GM18951 (cell line): ENCODE measurements at regions not wholly inside any gene's neighbourhood (a gene's known extent, or its start where the extent isn't known, plus 50 kb on each side); places are given as distances from the start of the nearest gene placed in this dataset.

Experiments used
- POLR2A ChIP-seq: IDR thresholded peaks from 4 replicates; pipeline ENCODE4 v1.6.1; 2011; ENCODE audit warnings: mild to moderate bottlenecking; ENCODE audit not compliant: insufficient read length, insufficient read depth; ENCODE audit errors: extremely low read depth
- in situ Hi-C: fragments of 300-500 bp; cut with MboI; formaldehyde crosslinking; loops from one replicate; pipeline ENCODE4 v1.12.0; 2022; ENCODE audit warnings: low sequenced_read_pairs, mixed read lengths, inconsistent platforms; ENCODE audit not compliant: unreplicated experiment

- TF ChIP-seq POLR2A, result no peak
- in situ Hi-C loops, result no loop called here
Measured at GRCh38 chr15:81766829-81767475, 278.9 kb downstream of the MEX3B start.

GRCh38 chr15:81765816-81766215 is 280.0 kb downstream of the MEX3B start:
- no peak for TF ChIP-seq POLR2A
- in situ Hi-C loops, result no loop called here

GRCh38 chr15:81763304-81763703 is 282.5 kb downstream of the MEX3B start:
- in situ Hi-C loops, result no loop called here

GRCh38 chr15:81760686-81761085 is 285.1 kb downstream of the MEX3B start:
- in situ Hi-C loops, result no loop called here
- TF ChIP-seq POLR2A, result no peak

More at GRCh38 chr15:81763304-81763703, 282.5 kb downstream of the MEX3B start:
- no peak for TF ChIP-seq POLR2A

GRCh38 chr15:81758818-81759284 is 287.0 kb downstream of the MEX3B start:
- no peak for TF ChIP-seq POLR2A
- in situ Hi-C loops, result no loop called here

- in situ Hi-C loops, result no loop called here
- no peak for TF ChIP-seq POLR2A
Measured at GRCh38 chr15:81755626-81756025, 290.2 kb downstream of the MEX3B start.

- in situ Hi-C loops, result no loop called here
Measured at GRCh38 chr15:81754078-81754477, 291.7 kb downstream of the MEX3B start.

GRCh38 chr15:81752974-81753373 is 292.8 kb downstream of the MEX3B start:
- in situ Hi-C loops, result no loop called here
- TF ChIP-seq POLR2A, result no peak

More at GRCh38 chr15:81754078-81754477, 291.7 kb downstream of the MEX3B start:
- no peak for TF ChIP-seq POLR2A

- in situ Hi-C loops, result no loop called here
- TF ChIP-seq POLR2A, result no peak
Measured at GRCh38 chr15:81752546-81752942, 293.3 kb downstream of the MEX3B start.

GRCh38 chr15:81751816-81752545 is 293.8 kb downstream of the MEX3B start:
- in situ Hi-C loops, result no loop called here
- TF ChIP-seq POLR2A, result no peak

- no peak for TF ChIP-seq POLR2A
Measured at GRCh38 chr15:81751256-81751655, 294.6 kb downstream of the MEX3B start.

GRCh38 chr15:81749716-81750375 is 296.0 kb downstream of the MEX3B start:
- in situ Hi-C loops, result no loop called here
- no peak for TF ChIP-seq POLR2A

More at GRCh38 chr15:81751256-81751655, 294.6 kb downstream of the MEX3B start:
- in situ Hi-C loops, result no loop called here

GRCh38 chr15:81747482-81747881 is 298.3 kb downstream of the MEX3B start:
- in situ Hi-C loops, result no loop called here
- TF ChIP-seq POLR2A, result no peak

- no peak for TF ChIP-seq POLR2A
- in situ Hi-C loops, result no loop called here
Measured at GRCh38 chr15:81747026-81747425, 298.8 kb downstream of the MEX3B start.

GRCh38 chr15:81744364-81744763 is 301.5 kb downstream of the MEX3B start:
- in situ Hi-C loops, result no loop called here
- no peak for TF ChIP-seq POLR2A
